ENCODE measurements at regions not wholly inside any gene's neighbourhood (a gene's known extent, or its start where the extent isn't known, plus 50 kb on each side); places are given as distances from the start of the nearest gene placed in this dataset.

- ATAC-seq (no peak), DNase-seq (no peak)
- H3K9me3 ChIP-seq (ENCODE audit: control insufficient read depth, low read length) = no peaks in the 10 kb centered on the region
- no peak overlapping the region for H3K4me3 ChIP-seq (ENCODE audit: low read length)
- WGBS = 87% methylated on average over 3 of the region's 3 CpGs
- no peaks in the 10 kb centered on the region for H3K4me1 ChIP-seq (ENCODE audit: control insufficient read depth, insufficient read depth, low read length)
- no peak overlapping the region for H3K27ac ChIP-seq (ENCODE audit: low read length)
- intact Hi-C loops (cut with DNase I) = no loop called here
- H3K27me3 ChIP-seq (ENCODE audit: control insufficient read depth, insufficient read depth) = no peaks in the 10 kb centered on the region
These were observed 169.9 kb upstream of the TENM3 start for GRCh38 chr4:182073278-182073677.

DNA sequence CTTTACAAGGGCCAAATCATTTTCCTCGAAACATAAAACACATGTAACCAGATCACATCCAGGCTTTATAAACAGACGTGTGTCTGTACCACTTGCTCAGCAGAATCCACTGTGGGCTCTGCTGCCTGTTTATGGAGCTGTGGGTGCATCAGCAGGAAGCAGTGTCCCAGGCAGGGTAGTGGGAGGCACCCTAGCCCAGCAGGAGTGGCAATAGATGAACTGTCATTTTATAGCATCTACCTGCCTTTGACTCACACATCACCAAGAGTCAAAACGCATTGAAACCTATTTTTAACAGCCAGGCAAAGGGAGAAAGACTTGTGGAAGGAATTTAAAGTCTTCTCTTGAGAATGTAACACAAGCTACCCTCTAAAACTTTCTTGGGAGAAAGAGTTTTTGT lies 169.1 kb upstream of the TENM3 start:
- intact Hi-C loops (cut with DNase I) = no loop called here
- Histone ChIP-seq H3K27ac (ENCODE audit: low read length) (no peak overlapping the region), H3K4me1 (ENCODE audit: control insufficient read depth, insufficient read depth, low read length) (no peaks in the 10 kb centered on the region), H3K4me3 (ENCODE audit: low read length) (no peak overlapping the region), H3K9me3 (ENCODE audit: control insufficient read depth, low read length) (no peaks in the 10 kb centered on the region), H3K27me3 (ENCODE audit: control insufficient read depth, insufficient read depth) (no peaks in the 10 kb centered on the region)
- DNase-seq = no peak
- 62% methylated on average over 3 of the region's 3 CpGs for WGBS
- ATAC-seq = no peak

DNA sequence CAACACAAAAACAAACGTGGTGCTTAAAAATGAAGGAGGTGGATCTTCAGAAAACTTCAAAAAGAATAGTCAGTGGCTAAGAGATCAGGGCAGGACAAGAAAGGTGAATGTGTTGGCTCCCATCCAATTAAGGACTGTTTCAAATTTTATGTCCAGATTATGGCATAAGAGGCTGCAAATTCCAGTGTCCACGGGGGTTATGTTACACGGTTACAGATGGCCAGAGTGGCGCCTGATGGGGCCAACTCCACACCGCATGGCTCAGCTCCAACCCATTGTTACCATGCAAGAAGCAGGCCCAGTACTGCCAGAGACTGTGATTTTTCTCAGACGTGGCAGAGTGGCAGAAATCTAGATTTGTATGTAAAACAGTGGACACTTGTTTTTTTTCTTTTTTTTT lies 168.4 kb upstream of the TENM3 start:
- Histone ChIP-seq H3K4me3 (ENCODE audit: low read length) (no peak overlapping the region), H3K9me3 (ENCODE audit: control insufficient read depth, low read length) (no peaks in the 10 kb centered on the region), H3K4me1 (ENCODE audit: control insufficient read depth, insufficient read depth, low read length) (no peaks in the 10 kb centered on the region), H3K27ac (ENCODE audit: low read length) (no peak overlapping the region), H3K27me3 (ENCODE audit: control insufficient read depth, insufficient read depth) (no peaks in the 10 kb centered on the region)
- no peak for DNase-seq
- no peak for ATAC-seq
- intact Hi-C loops (cut with DNase I) = no loop called here
- 61% methylated on average over 6 of the region's 6 CpGs for WGBS

GRCh38 chr4:182082910-182083309 lies 160.3 kb upstream of the TENM3 start:
- H3K4me1 ChIP-seq (ENCODE audit: control insufficient read depth, insufficient read depth, low read length) = no peaks in the 10 kb centered on the region
- no peak for ATAC-seq
- no peak overlapping the region for H3K4me3 ChIP-seq (ENCODE audit: low read length)
- no peaks in the 10 kb centered on the region for H3K9me3 ChIP-seq (ENCODE audit: control insufficient read depth, low read length)
- DNase-seq = no peak
- H3K27ac ChIP-seq (ENCODE audit: low read length) = no peak overlapping the region
- intact Hi-C loops (cut with DNase I) = no loop called here
- H3K27me3 ChIP-seq (ENCODE audit: control insufficient read depth, insufficient read depth) = no peaks in the 10 kb centered on the region

DNA sequence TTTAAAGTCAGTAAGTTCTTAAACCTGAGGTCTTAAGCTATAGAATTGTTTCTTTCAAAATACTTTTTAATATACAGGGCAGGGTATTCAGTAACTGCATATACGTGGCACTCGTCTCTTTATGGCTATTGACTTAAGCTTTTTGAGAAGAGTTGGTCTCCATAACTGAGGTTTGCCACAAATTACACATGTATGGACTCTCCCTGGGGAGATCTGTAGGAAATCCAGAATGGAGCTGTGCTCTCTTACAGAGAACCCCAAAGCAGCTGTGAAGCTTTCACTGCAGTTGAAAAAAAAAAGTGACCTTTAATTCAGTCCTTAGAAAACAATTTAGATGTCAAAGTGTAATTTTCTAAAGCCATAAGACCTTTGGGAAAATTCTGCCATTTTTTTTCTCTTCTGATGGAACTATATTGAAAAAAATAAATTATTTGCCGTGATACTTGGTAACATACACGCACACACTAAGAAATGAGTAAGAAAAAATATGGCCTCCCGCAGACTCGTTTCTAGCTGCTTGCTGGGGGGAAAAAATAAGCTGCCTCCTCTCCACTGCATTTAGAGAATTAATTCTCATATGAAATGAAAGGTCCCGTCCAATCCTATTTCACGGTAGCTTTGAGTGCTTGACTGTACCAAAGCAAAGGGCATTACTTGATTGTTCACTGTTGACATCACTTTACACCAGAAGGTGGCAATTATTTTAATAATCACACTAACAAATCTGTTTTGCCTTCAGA lies 159.4 kb upstream of the TENM3 start:
- 88% methylated on average over 8 of the region's 8 CpGs for WGBS
- no peaks in the 10 kb centered on the region for H3K9me3 ChIP-seq (ENCODE audit: control insufficient read depth, low read length)
- H3K27me3 ChIP-seq (ENCODE audit: control insufficient read depth, insufficient read depth) = no peaks in the 10 kb centered on the region
- DNase-seq (no peak), ATAC-seq (no peak)
- no peak overlapping the region for H3K27ac ChIP-seq (ENCODE audit: low read length)
- no peak overlapping the region for H3K4me3 ChIP-seq (ENCODE audit: low read length)
- H3K4me1 ChIP-seq (ENCODE audit: control insufficient read depth, insufficient read depth, low read length) = no peaks in the 10 kb centered on the region
- intact Hi-C loops (cut with DNase I) = no loop called here

- DNase-seq = no peak
- H3K9me3 ChIP-seq (ENCODE audit: control insufficient read depth, low read length) = no peaks in the 10 kb centered on the region
- H3K27ac ChIP-seq (ENCODE audit: low read length) = no peak overlapping the region
- H3K4me1 ChIP-seq (ENCODE audit: control insufficient read depth, insufficient read depth, low read length) = no peaks in the 10 kb centered on the region
- H3K27me3 ChIP-seq (ENCODE audit: control insufficient read depth, insufficient read depth) = no peaks in the 10 kb centered on the region
- ATAC-seq = no peak
- H3K4me3 ChIP-seq (ENCODE audit: low read length) = no peak overlapping the region
- intact Hi-C loops (cut with DNase I) = no loop called here
- 60% methylated on average over 4 of the region's 4 CpGs for WGBS
These were observed 158.1 kb upstream of the TENM3 start for GRCh38 chr4:182085051-182085480.

DNA sequence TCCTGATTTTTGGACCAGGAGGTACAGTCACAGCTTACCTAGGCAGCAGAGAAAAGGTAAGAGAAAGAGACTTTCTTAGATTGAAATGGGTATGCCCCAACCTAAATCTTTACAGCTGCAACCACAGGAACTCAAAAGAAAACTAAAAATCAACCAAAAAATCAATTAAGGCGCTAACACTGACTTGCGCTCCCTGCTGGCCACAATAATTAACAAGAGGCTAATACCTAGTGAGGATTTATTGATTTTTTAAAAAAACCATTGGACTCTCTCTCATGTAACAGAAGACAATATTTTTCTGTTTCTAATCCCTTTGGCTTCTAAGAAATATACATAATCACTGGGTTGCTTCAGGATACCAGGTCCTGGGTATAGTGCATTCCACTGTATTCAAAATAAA lies 153.9 kb upstream of the TENM3 start:
- Histone ChIP-seq H3K4me1 (ENCODE audit: control insufficient read depth, insufficient read depth, low read length) (no peaks in the 10 kb centered on the region), H3K27ac (ENCODE audit: low read length) (no peak overlapping the region), H3K4me3 (ENCODE audit: low read length) (no peak overlapping the region), H3K27me3 (ENCODE audit: control insufficient read depth, insufficient read depth) (no peaks in the 10 kb centered on the region), H3K9me3 (ENCODE audit: control insufficient read depth, low read length) (no peaks in the 10 kb centered on the region)
- ATAC-seq (no peak), DNase-seq (no peak)
- intact Hi-C loops (cut with DNase I) = no loop called here
- 92% methylated on average over 2 of the region's 2 CpGs for WGBS

- DNase-seq (no peak), ATAC-seq (no peak)
- H3K27ac ChIP-seq (ENCODE audit: low read length) = no peak overlapping the region
- no peaks in the 10 kb centered on the region for H3K4me1 ChIP-seq (ENCODE audit: control insufficient read depth, insufficient read depth, low read length)
- H3K9me3 ChIP-seq (ENCODE audit: control insufficient read depth, low read length) = no peaks in the 10 kb centered on the region
- WGBS = 76% methylated on average over 5 of the region's 5 CpGs
- H3K27me3 ChIP-seq (ENCODE audit: control insufficient read depth, insufficient read depth) = no peaks in the 10 kb centered on the region
- H3K4me3 ChIP-seq (ENCODE audit: low read length) = no peak overlapping the region
- intact Hi-C loops (cut with DNase I) = no loop called here
These were observed 153.0 kb upstream of the TENM3 start for GRCh38 chr4:182090186-182090585.

DNA sequence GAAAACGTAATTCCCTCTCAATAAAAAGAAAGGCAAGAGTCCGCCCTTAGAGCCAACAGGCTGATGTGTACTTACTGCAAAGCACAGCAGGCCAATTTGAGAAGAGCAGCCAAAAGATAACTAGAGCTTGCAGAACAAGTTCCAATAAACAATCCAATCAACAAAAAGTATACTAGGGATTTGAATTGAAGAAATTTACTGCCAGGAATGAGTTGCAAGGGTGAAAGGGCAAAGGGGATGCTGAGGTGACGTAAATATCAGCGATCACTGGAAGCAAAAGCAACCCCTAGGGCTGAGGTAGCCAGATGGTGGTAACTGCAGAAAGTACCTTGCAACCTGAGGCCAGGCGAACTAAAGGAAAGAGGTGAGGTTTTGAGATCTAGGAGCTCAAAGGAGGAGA lies 152.1 kb upstream of the TENM3 start:
- intact Hi-C loops (cut with DNase I) = no loop called here
- Histone ChIP-seq H3K27me3 (ENCODE audit: control insufficient read depth, insufficient read depth) (no peaks in the 10 kb centered on the region), H3K4me3 (ENCODE audit: low read length) (no peak overlapping the region), H3K9me3 (ENCODE audit: control insufficient read depth, low read length) (no peaks in the 10 kb centered on the region), H3K4me1 (ENCODE audit: control insufficient read depth, insufficient read depth, low read length) (no peaks in the 10 kb centered on the region), H3K27ac (ENCODE audit: low read length) (no peak overlapping the region)
- 58% methylated on average over 5 of the region's 5 CpGs for WGBS
- DNase-seq (no peak), ATAC-seq (no peak)

- H3K9me3 ChIP-seq (ENCODE audit: control insufficient read depth, low read length) = no peaks in the 10 kb centered on the region
- no peak overlapping the region for H3K27ac ChIP-seq (ENCODE audit: low read length)
- ATAC-seq (no peak), DNase-seq (no peak)
- intact Hi-C loops (cut with DNase I) = no loop called here
- no peaks in the 10 kb centered on the region for H3K4me1 ChIP-seq (ENCODE audit: control insufficient read depth, insufficient read depth, low read length)
- 70% methylated on average over 7 of the region's 7 CpGs for WGBS
- no peak overlapping the region for H3K4me3 ChIP-seq (ENCODE audit: low read length)
- H3K27me3 ChIP-seq (ENCODE audit: control insufficient read depth, insufficient read depth) = no peaks in the 10 kb centered on the region
These were observed 149.8 kb upstream of the TENM3 start for GRCh38 chr4:182093431-182093831.

DNA sequence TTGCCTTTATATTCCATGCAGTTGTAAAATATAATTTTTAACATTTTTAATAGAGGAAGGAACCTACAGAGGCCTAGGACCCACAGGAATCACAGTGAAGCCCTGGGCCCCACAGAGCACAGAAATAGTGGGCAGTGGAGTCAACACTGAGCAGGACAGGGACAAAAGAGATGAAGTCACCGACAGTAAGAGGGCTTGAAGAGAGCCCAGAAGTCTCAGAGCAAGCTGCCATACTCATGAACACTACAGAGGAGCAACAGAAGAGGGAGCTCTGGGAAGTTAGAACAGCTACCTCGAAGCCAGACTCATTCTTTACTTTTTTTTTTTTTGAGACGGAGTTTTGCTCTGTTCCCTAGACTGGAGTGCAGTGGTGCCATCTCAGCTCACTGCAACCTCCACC lies 149.3 kb upstream of the TENM3 start:
- WGBS = 82% methylated on average over 3 of the region's 3 CpGs
- H3K27me3 ChIP-seq (ENCODE audit: control insufficient read depth, insufficient read depth) = no peaks in the 10 kb centered on the region
- ATAC-seq (no peak), DNase-seq (no peak)
- no peaks in the 10 kb centered on the region for H3K9me3 ChIP-seq (ENCODE audit: control insufficient read depth, low read length)
- H3K4me3 ChIP-seq (ENCODE audit: low read length) = no peak overlapping the region
- H3K27ac ChIP-seq (ENCODE audit: low read length) = no peak overlapping the region
- no peaks in the 10 kb centered on the region for H3K4me1 ChIP-seq (ENCODE audit: control insufficient read depth, insufficient read depth, low read length)
- intact Hi-C loops (cut with DNase I) = no loop called here

DNA sequence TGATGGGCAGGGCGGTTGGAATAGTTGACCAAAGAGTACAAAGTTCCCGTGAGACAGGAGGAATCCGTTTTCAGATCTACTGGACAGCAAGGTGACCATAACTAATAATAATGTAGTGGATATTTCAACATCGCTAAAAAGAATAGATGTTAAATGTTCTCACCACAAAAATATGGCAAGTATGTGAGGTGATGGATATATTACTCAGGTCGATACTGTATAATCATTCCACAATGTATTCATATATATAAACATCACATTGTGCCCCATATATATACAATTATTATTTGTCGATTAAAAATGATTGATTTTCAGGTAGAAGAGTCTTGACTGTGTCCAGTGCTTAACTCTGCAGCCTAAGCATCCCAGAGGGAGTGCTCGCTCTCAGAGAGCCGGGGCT lies 141.6 kb upstream of the TENM3 start:
- Histone ChIP-seq H3K4me3 (ENCODE audit: low read length) (no peak overlapping the region), H3K4me1 (ENCODE audit: control insufficient read depth, insufficient read depth, low read length) (no peaks in the 10 kb centered on the region), H3K9me3 (ENCODE audit: control insufficient read depth, low read length) (no peaks in the 10 kb centered on the region), H3K27ac (ENCODE audit: low read length) (no peak overlapping the region), H3K27me3 (ENCODE audit: control insufficient read depth, insufficient read depth) (no peaks in the 10 kb centered on the region)
- no peak for DNase-seq
- intact Hi-C loops (cut with DNase I) = no loop called here
- 90% methylated on average over 8 of the region's 8 CpGs for WGBS
- ATAC-seq = no peak
